Body of pancreas (tissue), 4 donors: ENCODE measurements at regions not wholly inside any gene's neighbourhood (a gene's known extent, or its start where the extent isn't known, plus 50 kb on each side); places are given as distances from the start of the nearest gene placed in this dataset.

ENCODE experiments used
- POLR2A ChIP-seq, 3 donors: fragments of 450-650 bp; IDR thresholded peaks; one replicate each; pipeline ENCODE4 v1.6.1; 2016; ENCODE audit warnings: antibody characterized with exemption in 3 of 3, mild to moderate bottlenecking in 2 of 3
- TF ChIP-seq, protein P1 (sequence below), 7 experiments: fragments of 450-650 bp in 4 of 7; fragments of 200-600 bp in 3 of 7; sonication (generic) in 3 of 7; IDR thresholded peaks; one replicate each; pipeline ENCODE4 v1.5.1; 2016 to 2019; ENCODE audit warnings: antibody characterized with exemption in 7 of 7

DNA sequence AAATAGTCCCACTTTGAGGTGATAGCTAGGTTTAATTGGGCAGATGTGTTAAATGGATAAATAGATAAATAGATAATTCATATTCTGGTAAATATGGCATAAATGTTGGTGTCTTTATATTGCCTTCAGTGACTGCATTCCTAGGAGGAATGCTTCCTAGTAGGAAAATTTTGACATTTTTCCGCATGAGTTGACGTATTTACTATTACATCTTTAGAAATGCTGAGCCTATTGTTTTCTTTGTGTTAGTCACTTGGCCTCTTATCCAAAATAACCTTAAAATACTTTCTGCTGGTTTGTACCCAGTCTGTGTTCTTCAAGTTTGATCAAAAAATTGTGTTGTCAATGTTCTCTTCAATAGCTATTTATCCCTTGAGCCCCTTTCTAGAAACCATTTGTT lies 495.6 kb upstream of the ZEB2 start:
- no peak for TF ChIP-seq POLR2A (IDR thresholded peaks at IDR 0.05)
- TF ChIP-seq, protein P1, sequence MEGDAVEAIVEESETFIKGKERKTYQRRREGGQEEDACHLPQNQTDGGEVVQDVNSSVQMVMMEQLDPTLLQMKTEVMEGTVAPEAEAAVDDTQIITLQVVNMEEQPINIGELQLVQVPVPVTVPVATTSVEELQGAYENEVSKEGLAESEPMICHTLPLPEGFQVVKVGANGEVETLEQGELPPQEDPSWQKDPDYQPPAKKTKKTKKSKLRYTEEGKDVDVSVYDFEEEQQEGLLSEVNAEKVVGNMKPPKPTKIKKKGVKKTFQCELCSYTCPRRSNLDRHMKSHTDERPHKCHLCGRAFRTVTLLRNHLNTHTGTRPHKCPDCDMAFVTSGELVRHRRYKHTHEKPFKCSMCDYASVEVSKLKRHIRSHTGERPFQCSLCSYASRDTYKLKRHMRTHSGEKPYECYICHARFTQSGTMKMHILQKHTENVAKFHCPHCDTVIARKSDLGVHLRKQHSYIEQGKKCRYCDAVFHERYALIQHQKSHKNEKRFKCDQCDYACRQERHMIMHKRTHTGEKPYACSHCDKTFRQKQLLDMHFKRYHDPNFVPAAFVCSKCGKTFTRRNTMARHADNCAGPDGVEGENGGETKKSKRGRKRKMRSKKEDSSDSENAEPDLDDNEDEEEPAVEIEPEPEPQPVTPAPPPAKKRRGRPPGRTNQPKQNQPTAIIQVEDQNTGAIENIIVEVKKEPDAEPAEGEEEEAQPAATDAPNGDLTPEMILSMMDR (IDR thresholded peaks at IDR 0.05): no peak
